BE2C (cell line): ENCODE measurements at regions not wholly inside any gene's neighbourhood (a gene's known extent, or its start where the extent isn't known, plus 50 kb on each side); places are given as distances from the start of the nearest gene placed in this dataset.

Source experiments
- DNase-seq: peaks from one replicate; pipeline ENCODE4 v3.0.0-alpha.2; 2020
- H3K27me3 ChIP-seq: fragments of 250-450 bp; sonication (Bioruptor Pico); 2 replicates; pipeline ENCODE4 v1.5.1; 2020; ENCODE audit warnings: mild to moderate bottlenecking
- H3K36me3 ChIP-seq: fragments of 250-450 bp; sonication (Bioruptor Pico); 2 replicates; pipeline ENCODE4 v1.5.1; 2020; ENCODE audit warnings: mild to moderate bottlenecking
- H3K4me1 ChIP-seq: fragments of 250-450 bp; sonication (Bioruptor Pico); 2 replicates; pipeline ENCODE4 v1.5.1; 2020
- H3K4me3 ChIP-seq: 2 replicates; pipeline ENCODE4 v1.5.1; 2011; ENCODE audit warnings: low read depth, low read length
- H3K9me3 ChIP-seq: fragments of 250-450 bp; sonication (Bioruptor Pico); 2 replicates; pipeline ENCODE4 v1.5.1; 2020
- TF ChIP-seq, protein P1 (sequence below): IDR thresholded peaks from 2 replicates; pipeline ENCODE4 v1.5.1; 2012; ENCODE audit warnings: mild to moderate bottlenecking, low read depth, low read length

DNA sequence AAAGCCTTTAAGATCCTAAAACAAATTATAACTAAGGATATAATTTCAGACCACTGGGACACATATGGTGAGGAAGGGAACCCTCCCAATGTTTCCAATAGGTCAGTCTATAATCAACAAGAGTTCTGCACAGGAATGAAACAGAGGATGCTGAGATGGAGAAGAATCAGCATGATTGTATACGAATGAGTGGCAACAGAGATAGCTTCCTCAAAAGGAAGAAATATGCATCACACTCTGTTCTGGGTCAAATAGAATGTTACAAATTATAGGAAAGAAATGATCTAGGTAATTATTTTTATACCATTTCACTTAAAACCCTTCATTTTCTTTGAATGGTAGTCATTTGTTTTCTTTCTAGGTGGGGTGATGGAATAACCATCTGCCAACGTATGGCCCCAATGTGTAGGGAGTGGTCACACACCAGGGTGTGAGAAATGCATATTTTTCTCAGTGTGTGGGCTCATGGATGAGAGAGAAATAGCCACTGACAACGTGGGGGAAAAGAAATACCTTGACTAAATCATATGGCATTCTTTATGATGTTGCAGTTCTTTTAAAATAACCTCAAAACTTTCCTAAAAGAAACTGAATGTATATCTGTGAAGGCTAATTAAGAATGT, 104.6 kb upstream of the IVNS1ABP start:
- Histone ChIP-seq H3K4me1 (no peaks in the 10 kb centered on the region), H3K9me3 (no peaks in the 10 kb centered on the region), H3K4me3 (no peak overlapping the region), H3K27me3 (no peaks in the 10 kb centered on the region), H3K36me3 (no peaks in the 10 kb centered on the region)
- no peak for DNase-seq
- TF ChIP-seq, protein P1, sequence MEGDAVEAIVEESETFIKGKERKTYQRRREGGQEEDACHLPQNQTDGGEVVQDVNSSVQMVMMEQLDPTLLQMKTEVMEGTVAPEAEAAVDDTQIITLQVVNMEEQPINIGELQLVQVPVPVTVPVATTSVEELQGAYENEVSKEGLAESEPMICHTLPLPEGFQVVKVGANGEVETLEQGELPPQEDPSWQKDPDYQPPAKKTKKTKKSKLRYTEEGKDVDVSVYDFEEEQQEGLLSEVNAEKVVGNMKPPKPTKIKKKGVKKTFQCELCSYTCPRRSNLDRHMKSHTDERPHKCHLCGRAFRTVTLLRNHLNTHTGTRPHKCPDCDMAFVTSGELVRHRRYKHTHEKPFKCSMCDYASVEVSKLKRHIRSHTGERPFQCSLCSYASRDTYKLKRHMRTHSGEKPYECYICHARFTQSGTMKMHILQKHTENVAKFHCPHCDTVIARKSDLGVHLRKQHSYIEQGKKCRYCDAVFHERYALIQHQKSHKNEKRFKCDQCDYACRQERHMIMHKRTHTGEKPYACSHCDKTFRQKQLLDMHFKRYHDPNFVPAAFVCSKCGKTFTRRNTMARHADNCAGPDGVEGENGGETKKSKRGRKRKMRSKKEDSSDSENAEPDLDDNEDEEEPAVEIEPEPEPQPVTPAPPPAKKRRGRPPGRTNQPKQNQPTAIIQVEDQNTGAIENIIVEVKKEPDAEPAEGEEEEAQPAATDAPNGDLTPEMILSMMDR = no peak

DNA sequence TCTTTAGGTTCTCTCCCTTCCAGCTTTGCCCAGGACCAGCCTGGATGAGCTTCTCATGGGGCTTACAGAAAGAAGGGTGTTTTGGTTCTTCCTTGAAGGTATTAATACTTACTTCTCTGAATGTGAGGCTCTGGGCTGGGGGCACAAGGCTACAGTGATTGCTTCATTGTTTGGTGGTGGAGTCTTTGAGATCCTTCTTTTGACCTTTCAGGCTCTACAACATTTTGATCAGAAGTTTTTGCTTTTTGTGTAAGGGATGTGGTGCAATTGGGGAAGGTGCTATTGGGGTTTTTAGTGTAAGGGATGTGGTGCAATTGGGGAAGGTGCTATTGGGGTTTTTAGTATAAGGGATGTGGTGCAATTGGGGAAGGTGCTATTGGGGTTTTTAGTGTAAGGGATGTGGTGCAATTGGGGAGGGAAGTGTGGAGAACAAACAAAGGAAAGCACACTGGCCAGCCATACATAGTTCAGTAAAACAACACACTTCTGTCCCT, 103.6 kb upstream of the IVNS1ABP start:
- no peaks in the 10 kb centered on the region for H3K27me3 ChIP-seq
- no peak overlapping the region for H3K4me3 ChIP-seq
- H3K9me3 ChIP-seq = no peaks in the 10 kb centered on the region
- no peaks in the 10 kb centered on the region for H3K4me1 ChIP-seq
- no peak for DNase-seq
- no peaks in the 10 kb centered on the region for H3K36me3 ChIP-seq
- TF ChIP-seq, protein P1 = no peak

DNA sequence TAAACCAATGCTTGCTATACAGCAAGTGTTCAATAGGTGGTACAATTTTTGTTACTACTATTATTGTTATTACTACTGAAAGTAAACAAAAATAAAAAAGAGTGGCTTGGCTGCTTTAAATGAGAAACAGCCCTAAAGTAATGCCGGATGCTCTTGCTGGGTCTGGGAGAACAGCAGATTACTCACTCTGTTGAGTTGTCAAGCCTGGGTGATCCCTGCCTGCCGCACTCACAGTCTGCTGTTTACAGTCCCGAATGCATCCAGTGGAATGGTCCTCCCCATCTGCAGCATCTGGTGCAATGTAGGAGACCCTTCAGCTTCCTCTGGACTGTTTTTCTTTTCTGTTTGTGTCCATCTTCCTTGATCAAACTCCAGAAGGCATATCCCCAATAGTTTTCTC, 102.7 kb upstream of the IVNS1ABP start:
- TF ChIP-seq, protein P1 = no peak
- Histone ChIP-seq H3K4me1 (no peaks in the 10 kb centered on the region), H3K9me3 (no peaks in the 10 kb centered on the region), H3K4me3 (no peak overlapping the region), H3K36me3 (no peaks in the 10 kb centered on the region), H3K27me3 (no peaks in the 10 kb centered on the region)
- no peak for DNase-seq

DNA sequence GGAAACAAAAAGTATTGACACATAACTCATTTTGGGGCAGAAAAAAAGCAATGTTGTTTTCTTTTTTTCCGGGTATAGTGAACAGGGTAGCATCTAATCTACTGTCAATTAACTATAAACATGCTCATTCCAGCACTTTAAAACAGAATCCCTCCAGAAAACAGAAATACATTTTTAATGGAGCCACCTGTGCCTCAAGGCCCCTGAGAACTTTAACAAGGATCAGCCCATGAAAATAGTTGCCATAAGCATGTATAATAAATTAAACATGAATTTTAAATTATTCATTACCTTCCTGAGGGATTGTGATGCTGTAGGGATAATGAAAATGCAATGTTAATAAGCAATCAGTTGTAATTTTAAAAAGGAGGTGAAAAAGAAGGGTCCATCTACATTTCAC, 101.4 kb upstream of the IVNS1ABP start:
- TF ChIP-seq, protein P1 = no peak
- no peak for DNase-seq
- H3K36me3 ChIP-seq = no peaks in the 10 kb centered on the region

DNA sequence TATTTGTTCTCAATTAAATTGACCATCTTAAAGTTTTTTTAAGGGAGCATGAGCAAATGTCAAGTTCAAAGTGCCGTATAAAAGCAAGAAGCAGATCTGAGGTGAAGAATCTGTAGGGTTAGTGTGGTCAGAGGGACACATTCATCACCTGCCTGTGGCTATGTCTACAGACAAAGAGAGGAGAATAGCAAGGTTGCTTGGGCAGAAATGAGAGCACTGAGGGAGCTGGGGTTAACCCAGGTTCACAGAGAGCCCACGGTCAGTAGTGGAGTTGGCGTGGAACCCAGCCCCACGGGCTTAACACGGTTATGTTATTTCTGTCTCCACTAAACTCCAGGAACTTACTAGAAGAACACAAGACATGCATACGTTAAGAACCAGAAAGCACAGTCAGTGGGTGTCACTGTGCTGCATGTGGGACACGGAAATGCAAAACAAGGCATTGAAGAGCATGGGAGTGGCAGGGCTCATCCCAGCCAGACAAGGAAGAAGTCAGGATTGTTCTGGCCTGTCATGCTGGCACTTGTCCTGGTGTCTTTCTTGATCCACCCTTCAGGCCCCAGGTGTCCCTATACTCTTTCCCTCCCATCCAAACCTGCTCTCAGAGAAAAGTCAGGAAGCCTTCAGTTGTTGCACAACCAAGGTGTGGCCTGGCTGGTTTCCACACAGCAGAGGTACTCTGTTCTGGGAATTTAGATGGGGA, 95.5 kb upstream of the IVNS1ABP start:
- TF ChIP-seq, protein P1 = no peak

More for the DNA sequence above, 101.4 kb upstream of the IVNS1ABP start:
- Histone ChIP-seq H3K4me1 (no peaks in the 10 kb centered on the region), H3K9me3 (no peaks in the 10 kb centered on the region), H3K27me3 (no peaks in the 10 kb centered on the region), H3K4me3 (no peak overlapping the region)

More for the DNA sequence above, 95.5 kb upstream of the IVNS1ABP start:
- DNase-seq = no peak
- no peaks in the 10 kb centered on the region for H3K36me3 ChIP-seq
- no peak overlapping the region for H3K4me3 ChIP-seq
- H3K4me1 ChIP-seq = no peaks in the 10 kb centered on the region
- H3K27me3 ChIP-seq = no peaks in the 10 kb centered on the region
- no peaks in the 10 kb centered on the region for H3K9me3 ChIP-seq
